ENCODE measurements at regions not wholly inside any gene's neighbourhood (a gene's known extent, or its start where the extent isn't known, plus 50 kb on each side); places are given as distances from the start of the nearest gene placed in this dataset.

GRCh38 chr20:12591949-12592470, 416.8 kb upstream of the SPTLC3 start:
- Histone ChIP-seq H3K4me2 (ENCODE audit: low read depth, low read length, poor library complexity, severe bottlenecking) (no peak overlapping the region), H3K9ac (ENCODE audit: low read length) (no peak overlapping the region), H3K79me2 (ENCODE audit: insufficient read depth, low read length) (no peaks in the 10 kb centered on the region), H3K9me2 (replicated peaks; ENCODE audit: insufficient read depth, low read length) (no peaks in the 10 kb centered on the region), H2AFZ (ENCODE audit: low read depth, low read length, severe bottlenecking) (no peak overlapping the region), H3K4me3 (ENCODE audit: insufficient read depth, low read length, poor library complexity, severe bottlenecking) (no peak overlapping the region), H3K36me3 (ENCODE audit: low read length) (no peaks in the 10 kb centered on the region), H3K27me3 (ENCODE audit: low read length) (no peaks in the 10 kb centered on the region), H3F3A (ENCODE audit: insufficient read depth) (no peaks in the 10 kb centered on the region), H3K27ac (ENCODE audit: low read depth, low read length) (no peak overlapping the region), H4K20me1 (ENCODE audit: low read depth, low read length) (no peaks in the 10 kb centered on the region), H3K9me3 (ENCODE audit: insufficient read depth, low read length) (no peaks in the 10 kb centered on the region)
- TF ChIP-seq EZH2phosphoT487 (conservative IDR thresholded peaks at IDR 0.05; ENCODE audit: low read length), result no peak
- TF ChIP-seq, protein P1, sequence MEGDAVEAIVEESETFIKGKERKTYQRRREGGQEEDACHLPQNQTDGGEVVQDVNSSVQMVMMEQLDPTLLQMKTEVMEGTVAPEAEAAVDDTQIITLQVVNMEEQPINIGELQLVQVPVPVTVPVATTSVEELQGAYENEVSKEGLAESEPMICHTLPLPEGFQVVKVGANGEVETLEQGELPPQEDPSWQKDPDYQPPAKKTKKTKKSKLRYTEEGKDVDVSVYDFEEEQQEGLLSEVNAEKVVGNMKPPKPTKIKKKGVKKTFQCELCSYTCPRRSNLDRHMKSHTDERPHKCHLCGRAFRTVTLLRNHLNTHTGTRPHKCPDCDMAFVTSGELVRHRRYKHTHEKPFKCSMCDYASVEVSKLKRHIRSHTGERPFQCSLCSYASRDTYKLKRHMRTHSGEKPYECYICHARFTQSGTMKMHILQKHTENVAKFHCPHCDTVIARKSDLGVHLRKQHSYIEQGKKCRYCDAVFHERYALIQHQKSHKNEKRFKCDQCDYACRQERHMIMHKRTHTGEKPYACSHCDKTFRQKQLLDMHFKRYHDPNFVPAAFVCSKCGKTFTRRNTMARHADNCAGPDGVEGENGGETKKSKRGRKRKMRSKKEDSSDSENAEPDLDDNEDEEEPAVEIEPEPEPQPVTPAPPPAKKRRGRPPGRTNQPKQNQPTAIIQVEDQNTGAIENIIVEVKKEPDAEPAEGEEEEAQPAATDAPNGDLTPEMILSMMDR (IDR thresholded peaks at IDR 0.05; ENCODE audit: insufficient read depth, low read length, poor library complexity, severe bottlenecking), result no peak

- H3K4me2 ChIP-seq (ENCODE audit: low read depth, low read length, poor library complexity, severe bottlenecking), result no peak overlapping the region
- H3K36me3 ChIP-seq (ENCODE audit: low read length), result no peaks in the 10 kb centered on the region
- H3K9me2 ChIP-seq (replicated peaks; ENCODE audit: insufficient read depth, low read length), result no peaks in the 10 kb centered on the region
Observed at GRCh38 chr20:12592756-12593155, 416.0 kb upstream of the SPTLC3 start.

DNA sequence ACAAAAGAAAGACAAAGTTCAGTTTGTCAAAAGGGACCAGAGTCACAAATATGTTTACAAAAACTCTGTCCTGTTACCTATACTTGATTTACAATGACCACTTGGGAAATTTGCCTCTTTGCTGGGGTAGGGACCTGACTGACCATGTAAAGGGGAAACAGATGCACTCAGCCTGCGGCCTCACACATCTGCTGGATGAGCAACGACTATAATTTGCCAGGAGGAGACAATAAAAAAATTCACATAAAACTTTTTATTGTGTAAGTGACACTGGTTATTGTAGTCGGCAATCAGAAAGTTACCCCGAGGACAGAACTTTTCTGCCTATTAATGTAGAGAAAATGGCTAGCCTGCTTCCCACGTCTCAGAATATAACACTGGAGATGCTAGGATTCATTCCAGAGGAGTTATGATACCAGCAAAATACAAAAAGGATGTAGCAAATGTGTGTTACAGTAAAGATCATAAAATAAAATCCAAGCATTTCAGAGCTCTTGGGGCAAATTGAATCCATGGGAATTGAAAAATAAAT, 415.4 kb upstream of the SPTLC3 start:
- no peaks in the 10 kb centered on the region for H4K20me1 ChIP-seq (ENCODE audit: low read depth, low read length)
- no peaks in the 10 kb centered on the region for H3K9me2 ChIP-seq (replicated peaks; ENCODE audit: insufficient read depth, low read length)
- H3K4me2 ChIP-seq (ENCODE audit: low read depth, low read length, poor library complexity, severe bottlenecking), result no peak overlapping the region
- no peaks in the 10 kb centered on the region for H3K9me3 ChIP-seq (ENCODE audit: insufficient read depth, low read length)
- no peaks in the 10 kb centered on the region for H3F3A ChIP-seq (ENCODE audit: insufficient read depth)
- H2AFZ ChIP-seq (ENCODE audit: low read depth, low read length, severe bottlenecking), result no peak overlapping the region
- no peak overlapping the region for H3K9ac ChIP-seq (ENCODE audit: low read length)
- H3K27ac ChIP-seq (ENCODE audit: low read depth, low read length), result no peak overlapping the region
- H3K79me2 ChIP-seq (ENCODE audit: insufficient read depth, low read length), result no peaks in the 10 kb centered on the region
- no peak overlapping the region for H3K4me3 ChIP-seq (ENCODE audit: insufficient read depth, low read length, poor library complexity, severe bottlenecking)
- no peaks in the 10 kb centered on the region for H3K36me3 ChIP-seq (ENCODE audit: low read length)
- no peak for TF ChIP-seq EZH2phosphoT487 (conservative IDR thresholded peaks at IDR 0.05; ENCODE audit: low read length)
- TF ChIP-seq, protein P1 (IDR thresholded peaks at IDR 0.05; ENCODE audit: insufficient read depth, low read length, poor library complexity, severe bottlenecking), result no peak
- no peaks in the 10 kb centered on the region for H3K27me3 ChIP-seq (ENCODE audit: low read length)

More at GRCh38 chr20:12592756-12593155, 416.0 kb upstream of the SPTLC3 start:
- no peak overlapping the region for H3K27ac ChIP-seq (ENCODE audit: low read depth, low read length)
- TF ChIP-seq, protein P1 (IDR thresholded peaks at IDR 0.05; ENCODE audit: insufficient read depth, low read length, poor library complexity, severe bottlenecking), result no peak
- TF ChIP-seq EZH2phosphoT487 (conservative IDR thresholded peaks at IDR 0.05; ENCODE audit: low read length), result no peak
- no peaks in the 10 kb centered on the region for H3K27me3 ChIP-seq (ENCODE audit: low read length)
- no peaks in the 10 kb centered on the region for H3F3A ChIP-seq (ENCODE audit: insufficient read depth)
- H3K9me3 ChIP-seq (ENCODE audit: insufficient read depth, low read length), result no peaks in the 10 kb centered on the region
- no peaks in the 10 kb centered on the region for H4K20me1 ChIP-seq (ENCODE audit: low read depth, low read length)
- H3K79me2 ChIP-seq (ENCODE audit: insufficient read depth, low read length), result no peaks in the 10 kb centered on the region
- no peak overlapping the region for H3K9ac ChIP-seq (ENCODE audit: low read length)
- no peak overlapping the region for H2AFZ ChIP-seq (ENCODE audit: low read depth, low read length, severe bottlenecking)
- no peak overlapping the region for H3K4me3 ChIP-seq (ENCODE audit: insufficient read depth, low read length, poor library complexity, severe bottlenecking)
